T follicular helper cell (primary cell): ENCODE measurements at regions not wholly inside any gene's neighbourhood (a gene's known extent, or its start where the extent isn't known, plus 50 kb on each side); places are given as distances from the start of the nearest gene placed in this dataset.

Experiments
- DNase-seq: peaks from one replicate; pipeline ENCODE4 v3.0.0-alpha.2; 2020; ENCODE audit warnings: low read depth

DNA sequence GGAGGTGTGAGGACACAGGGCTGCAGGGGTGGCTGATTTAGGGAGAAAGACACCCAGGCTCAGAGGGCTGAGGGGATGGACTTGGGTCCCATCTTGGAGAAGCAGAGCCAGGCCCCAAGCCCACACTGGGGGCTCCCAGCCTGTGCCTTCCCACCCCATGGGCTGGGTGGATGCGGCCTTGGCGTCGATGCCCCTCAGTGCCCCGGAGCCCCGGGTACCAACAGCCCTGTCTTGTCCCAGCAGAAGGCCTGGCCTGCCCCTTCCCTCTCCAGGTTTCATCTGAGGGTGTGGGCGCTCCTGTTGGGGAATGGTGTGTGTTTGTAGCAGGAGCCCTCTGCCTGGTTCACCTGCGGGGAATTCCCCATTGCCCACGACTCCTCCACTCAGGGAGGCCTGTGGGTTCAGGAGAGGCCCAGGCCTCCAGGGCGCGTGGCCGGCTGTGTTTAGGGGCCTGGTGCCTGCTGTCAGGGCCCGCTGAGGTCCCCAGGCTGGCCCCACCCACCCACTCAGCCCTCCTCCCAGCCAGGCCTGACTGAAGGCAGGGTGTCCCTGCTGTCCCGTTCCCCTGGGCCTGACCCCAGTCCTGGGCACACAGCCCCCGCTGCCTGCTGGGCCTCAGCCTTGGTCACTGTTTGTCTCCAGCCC, 51.1 kb upstream of the BEGAIN start:
- DNase-seq: no peak

DNA sequence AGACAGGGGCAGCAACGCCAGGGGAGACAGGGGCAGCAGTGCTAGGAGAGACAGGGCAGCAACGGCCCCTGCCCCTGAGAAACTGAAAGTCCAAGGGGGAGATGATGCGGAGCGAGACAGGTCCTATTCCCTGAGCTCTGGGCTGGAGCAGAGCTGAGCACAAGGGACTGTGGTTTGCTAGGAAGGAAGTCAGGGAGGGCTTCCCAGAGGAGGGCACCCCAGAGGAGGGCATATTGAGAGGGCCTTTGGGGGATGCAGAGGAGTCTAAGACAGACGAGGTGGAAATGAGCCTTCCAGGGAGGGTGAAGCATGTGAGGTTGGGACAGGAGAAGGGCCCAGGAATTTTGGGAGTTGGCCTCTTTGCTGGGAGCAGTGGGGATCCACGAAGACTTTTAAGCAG, 52.1 kb upstream of the BEGAIN start:
- DNase-seq: no peak

DNA sequence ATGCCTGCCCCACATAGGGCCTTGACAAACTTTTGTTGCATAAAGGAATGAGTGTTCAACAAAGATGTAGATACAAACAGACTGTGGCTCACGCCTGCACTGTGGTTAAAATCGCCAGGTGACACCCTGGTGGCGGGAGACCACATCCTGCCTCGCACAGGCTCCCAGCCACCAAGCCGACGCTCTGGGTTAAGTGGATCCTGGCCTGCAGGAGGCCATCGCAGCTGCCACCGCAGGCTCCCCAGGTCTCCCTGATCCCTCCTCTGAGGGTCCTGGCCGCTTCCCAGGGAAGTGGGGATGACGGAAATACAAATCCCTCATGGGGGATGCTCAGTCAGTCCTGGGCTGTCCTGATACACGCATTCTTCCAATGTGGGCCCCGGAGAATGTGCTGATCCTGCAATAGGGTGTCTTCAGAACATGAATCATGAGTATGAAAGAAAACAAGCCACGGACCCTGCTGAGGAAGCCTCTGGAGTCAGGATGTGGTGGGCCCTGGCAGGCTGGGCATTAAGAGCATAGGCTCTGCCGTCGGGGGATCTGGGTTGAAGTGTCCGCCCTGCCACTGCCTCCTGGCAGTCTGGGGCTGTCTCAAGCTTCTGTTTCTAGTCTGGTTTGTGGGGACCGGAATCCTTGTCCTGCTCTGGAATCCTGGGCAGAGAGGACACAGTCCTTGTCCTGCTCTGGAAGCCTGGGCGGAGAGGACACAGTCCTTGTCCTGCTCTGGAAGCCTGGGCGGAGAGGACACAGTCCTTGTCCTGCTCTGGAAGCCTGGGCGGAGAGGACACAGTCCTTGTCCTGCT, 53.5 kb upstream of the BEGAIN start:
- DNase-seq: peak; percentile 29

DNA sequence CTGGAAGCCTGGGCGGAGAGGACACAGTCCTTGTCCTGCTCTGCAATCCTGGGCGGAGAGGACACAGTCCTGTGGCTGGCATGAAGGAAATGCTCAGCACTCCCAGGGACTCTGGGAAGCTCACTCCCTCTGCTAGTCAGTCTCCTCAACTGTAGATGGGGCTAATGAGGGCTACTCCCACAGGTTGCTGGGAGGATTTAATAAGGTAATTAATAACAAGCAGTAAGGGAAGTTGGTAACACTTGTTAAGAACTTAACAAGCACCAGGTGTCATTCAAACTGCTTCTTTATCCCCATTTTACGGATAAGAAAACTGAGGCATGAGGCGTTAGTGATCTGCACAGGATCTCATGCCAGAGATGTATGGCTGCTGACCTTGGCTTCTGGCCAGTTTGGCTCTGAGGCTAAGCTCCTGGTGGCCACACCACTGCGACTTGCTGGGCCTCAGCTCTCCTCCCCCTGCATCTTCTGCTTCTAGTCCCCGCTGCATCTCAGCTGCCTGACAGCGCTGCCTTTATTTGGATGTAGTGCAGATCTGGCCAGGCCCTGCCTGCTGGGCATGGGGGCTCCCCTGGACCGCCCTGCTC, 54.1 kb upstream of the BEGAIN start:
- no peak for DNase-seq

GRCh38 chr14:100643426-100643825, 56.2 kb upstream of the BEGAIN start:
- no peak for DNase-seq

DNA sequence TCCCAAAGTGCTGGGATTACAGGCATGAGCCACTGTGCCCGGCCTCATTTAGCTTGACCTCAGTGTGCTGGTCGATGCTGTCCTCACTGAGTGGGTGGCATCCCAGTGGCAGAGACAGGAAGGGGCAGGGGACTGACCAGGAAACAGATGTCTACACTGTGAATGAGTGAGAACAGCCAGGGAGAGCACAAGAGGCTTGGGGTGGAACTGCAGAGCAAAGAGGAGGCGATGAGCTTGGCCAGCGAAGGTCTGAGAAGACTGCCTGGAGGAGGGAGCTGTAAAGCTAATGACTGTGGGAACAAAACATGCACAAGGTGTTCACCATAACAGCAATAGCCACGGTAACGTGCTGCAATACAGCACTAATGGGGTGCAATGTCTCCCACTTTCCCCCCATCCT, 57.2 kb upstream of the BEGAIN start:
- DNase-seq: no peak

DNA sequence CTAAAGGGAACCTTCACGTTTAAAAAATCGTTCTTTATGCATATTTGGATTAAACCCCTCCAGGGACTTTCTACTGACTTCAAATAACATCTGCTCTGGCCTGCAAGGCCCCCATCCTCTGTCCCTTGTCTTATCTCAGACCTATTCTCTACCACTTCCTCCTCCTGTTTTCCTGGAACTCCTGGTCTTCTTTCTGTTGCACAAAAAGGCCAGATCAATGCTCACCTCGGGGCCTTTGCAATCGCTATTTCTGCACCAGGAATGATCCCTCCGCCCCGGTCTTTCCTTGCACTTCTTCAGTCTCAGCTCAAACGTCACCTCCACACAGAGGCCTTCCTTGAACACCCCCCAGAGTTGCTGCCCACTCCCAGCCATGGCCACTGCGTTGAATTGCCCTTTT, 57.6 kb upstream of the BEGAIN start:
- DNase-seq: no peak

DNA sequence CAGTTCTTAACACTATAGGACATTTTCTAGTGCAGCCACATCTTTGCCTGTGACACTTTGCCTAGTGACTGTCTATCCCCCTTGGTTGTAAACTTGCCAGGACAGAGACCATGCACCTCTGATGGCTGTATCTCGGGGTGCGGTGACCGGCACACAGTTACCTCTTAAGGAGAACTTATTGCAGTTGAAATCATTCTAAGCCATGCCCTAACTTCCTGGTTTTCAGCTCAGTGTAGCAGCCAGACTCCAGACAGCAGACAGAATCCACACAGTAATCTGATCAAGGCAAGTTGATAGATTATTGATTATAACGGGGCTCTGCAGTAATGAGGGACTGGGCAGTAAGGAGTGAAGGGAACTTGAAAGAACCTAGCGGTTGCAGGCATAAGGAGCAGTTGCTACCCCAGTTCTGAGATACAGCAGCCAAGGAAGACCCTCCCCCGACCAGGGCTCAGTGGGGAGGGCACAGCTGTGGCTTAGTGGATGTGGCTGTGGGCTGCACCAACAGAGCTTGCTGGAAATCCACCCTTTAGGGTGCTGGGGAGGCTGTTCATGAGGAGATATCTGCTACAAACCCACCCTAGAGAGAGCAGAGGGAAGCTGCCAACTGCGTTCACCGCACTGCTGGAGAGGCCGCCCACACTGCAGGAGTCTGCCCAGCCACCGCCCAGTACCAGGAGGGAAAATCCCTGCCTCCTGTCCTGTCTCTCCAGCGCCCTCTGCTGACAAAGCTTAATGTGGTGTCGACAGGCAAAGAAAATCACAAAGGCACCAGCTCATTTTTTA, 58.2 kb upstream of the BEGAIN start:
- peak; percentile 74 for DNase-seq

- DNase-seq: no peak
These were observed 58.7 kb upstream of the BEGAIN start for GRCh38 chr14:100645982-100646314.

- no peak for DNase-seq
These were observed 61.4 kb upstream of the BEGAIN start for GRCh38 chr14:100648474-100649172.

DNA sequence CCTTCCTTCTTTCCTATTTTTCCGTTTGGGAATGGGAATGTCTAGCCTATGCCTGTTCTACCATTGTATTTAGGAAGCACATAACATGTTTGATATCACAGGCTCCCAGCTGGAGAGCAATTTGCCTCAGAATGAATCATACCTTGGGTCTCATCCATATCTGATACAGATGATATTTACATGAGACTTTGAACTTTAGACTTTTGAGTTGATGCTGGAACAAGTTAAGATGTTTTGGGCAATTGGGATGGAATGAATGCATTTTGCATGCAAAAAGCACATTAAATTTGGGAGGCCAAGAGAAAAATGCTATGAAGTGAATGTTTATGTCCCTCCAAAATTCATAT, 61.9 kb upstream of the BEGAIN start:
- DNase-seq: no peak

GRCh38 chr14:100651999-100652508, 64.8 kb upstream of the BEGAIN start:
- no peak for DNase-seq

DNA sequence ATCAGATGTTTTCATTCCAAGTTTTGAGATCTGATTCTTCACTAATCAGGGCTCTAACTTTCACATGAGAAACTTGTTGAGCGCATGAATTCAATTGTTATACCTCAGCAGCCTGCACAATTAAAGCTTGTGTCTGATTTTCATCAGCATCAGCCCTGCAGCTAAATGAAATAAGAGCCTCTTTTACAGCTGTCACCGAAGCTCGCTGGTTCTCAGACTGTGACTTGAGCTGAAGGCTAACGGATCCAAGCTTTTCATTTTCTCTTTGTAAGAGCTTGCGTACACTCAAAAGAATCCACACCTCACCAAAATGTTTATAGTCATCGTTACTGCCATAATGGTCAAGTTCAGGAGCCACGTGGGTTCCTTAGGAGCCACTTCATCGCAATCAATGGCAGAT, 65.5 kb upstream of the BEGAIN start:
- no peak for DNase-seq

DNA sequence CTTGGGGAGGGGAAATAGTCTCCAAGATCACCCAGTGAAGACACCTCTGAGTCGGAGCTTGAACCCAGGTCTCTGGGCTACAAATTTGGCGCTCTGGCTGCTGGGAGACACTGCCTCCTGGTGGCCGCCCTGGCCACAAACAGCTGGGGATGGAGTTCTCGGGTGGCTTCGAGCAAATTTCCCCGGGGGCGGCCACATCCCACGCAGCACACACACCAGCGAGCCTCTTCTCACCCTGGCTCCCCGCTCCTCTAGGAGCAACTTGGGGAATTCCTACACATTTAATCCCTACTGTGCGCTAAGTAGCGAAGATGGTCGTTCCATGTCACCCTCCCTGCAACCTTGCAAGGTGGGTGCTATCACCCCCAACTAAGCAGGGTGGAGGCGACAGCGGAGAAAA, 66.2 kb upstream of the BEGAIN start:
- DNase-seq: peak; percentile 19

GRCh38 chr14:100654025-100654813, 67.0 kb upstream of the BEGAIN start:
- DNase-seq: no peak

GRCh38 chr14:100654814-100655740, 67.9 kb upstream of the BEGAIN start:
- peak; percentile 26 for DNase-seq

- DNase-seq: no peak
These were observed 68.5 kb upstream of the BEGAIN start for GRCh38 chr14:100655741-100656085.

DNA sequence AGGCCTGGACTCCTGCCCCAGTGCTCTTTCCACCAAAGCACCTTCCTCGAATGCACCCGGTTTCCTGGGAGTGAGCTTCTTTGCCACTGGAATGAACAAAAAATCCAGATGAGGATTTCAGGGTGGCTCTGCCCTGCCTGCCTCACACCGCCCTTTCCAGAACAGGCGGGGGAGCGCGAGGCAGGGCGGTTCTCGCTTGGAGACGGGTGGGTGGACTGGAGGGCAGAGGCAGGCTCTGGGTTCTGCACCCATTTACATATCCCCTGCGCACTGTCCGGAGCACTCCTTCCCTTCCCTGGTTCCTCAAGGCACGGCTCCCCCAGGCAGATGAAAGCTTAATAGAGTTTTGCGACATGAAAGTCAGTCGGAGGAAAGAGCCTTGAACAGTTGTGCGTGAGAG, 69.7 kb upstream of the DLK1 start:
- DNase-seq: no peak

DNA sequence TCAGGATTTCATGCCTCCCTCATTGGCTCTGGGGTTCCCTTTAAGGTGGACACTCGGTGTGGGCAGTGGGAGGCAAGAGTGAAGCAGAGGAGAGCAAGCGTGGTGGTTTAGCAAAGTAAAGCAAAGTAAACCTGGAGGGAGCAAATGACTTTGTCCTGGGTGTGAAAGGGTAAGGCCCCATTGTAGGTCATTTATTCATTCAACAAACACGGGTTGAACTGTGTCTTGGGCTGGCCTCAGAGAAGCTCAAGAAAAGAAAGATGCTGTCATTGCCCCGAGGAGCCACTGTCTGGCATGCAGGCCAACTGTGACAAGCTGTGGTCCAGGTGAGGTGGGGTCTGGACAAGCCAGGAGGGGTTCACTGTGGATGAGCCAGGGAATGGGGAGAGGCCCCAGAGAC, 68.9 kb upstream of the DLK1 start:
- no peak for DNase-seq
